DOHH2 (cell line): ENCODE measurements at regions not wholly inside any gene's neighbourhood (a gene's known extent, or its start where the extent isn't known, plus 50 kb on each side); places are given as distances from the start of the nearest gene placed in this dataset.

Experiments used
- H3F3A ChIP-seq: fragments of 200-600 bp; sonication (generic), shearing (Covaris generic); 2 replicates; pipeline ENCODE4 v1.6.0; 2016; ENCODE audit warnings: antibody characterized with exemption, mild to moderate bottlenecking; ENCODE audit not compliant: control insufficient read depth, insufficient read depth
- H3K27ac ChIP-seq: fragments of 200-600 bp; sonication (generic); 2 replicates; pipeline ENCODE4 v1.5.1; 2014; ENCODE audit warnings: low read depth, mild to moderate bottlenecking, low read length, moderate library complexity
- H3K27me3 ChIP-seq: fragments of 200-600 bp; sonication (generic); 2 replicates; pipeline ENCODE4 v1.6.1; 2014; ENCODE audit warnings: mild to moderate bottlenecking, low read length, mixed read lengths; ENCODE audit not compliant: control insufficient read depth
- H3K36me3 ChIP-seq: fragments of 200-600 bp; sonication (generic); 2 replicates; pipeline ENCODE4 v1.6.1; 2014; ENCODE audit warnings: mild to moderate bottlenecking, low read length, moderate library complexity, mixed read lengths; ENCODE audit not compliant: control insufficient read depth
- H3K4me1 ChIP-seq: fragments of 200-600 bp; sonication (generic); 2 replicates; pipeline ENCODE4 v1.6.1; 2014; ENCODE audit warnings: mild to moderate bottlenecking, low read length, mixed read lengths; ENCODE audit not compliant: control insufficient read depth
- H3K4me2 ChIP-seq: fragments of 200-600 bp; sonication (generic); 2 replicates; pipeline ENCODE4 v1.6.0; 2014; ENCODE audit warnings: mild to moderate bottlenecking, low read length, moderate library complexity
- H3K4me3 ChIP-seq: fragments of 200-600 bp; sonication (generic); 2 replicates; pipeline ENCODE4 v1.5.1; 2014; ENCODE audit warnings: mild to moderate bottlenecking, low read length, mixed read lengths
- H3K79me2 ChIP-seq: fragments of 200-600 bp; sonication (generic); 2 replicates; pipeline ENCODE4 v1.6.1; 2014; ENCODE audit warnings: mild to moderate bottlenecking, low read length, mixed read lengths; ENCODE audit not compliant: control insufficient read depth
- H3K9me2 ChIP-seq: fragments of 200-600 bp; sonication (generic); replicated peaks from 2 replicates; pipeline ENCODE4 v1.6.1; 2014; ENCODE audit warnings: mild to moderate bottlenecking, low read length, mixed read lengths; ENCODE audit not compliant: control insufficient read depth
- H3K9me3 ChIP-seq: fragments of 200-600 bp; sonication (generic); 2 replicates; pipeline ENCODE4 v1.6.1; 2014; ENCODE audit warnings: antibody characterized with exemption, low read length, mixed read lengths; ENCODE audit not compliant: control insufficient read depth, insufficient read depth
- H4K20me1 ChIP-seq: fragments of 200-600 bp; sonication (generic); 2 replicates; pipeline ENCODE4 v1.6.0; 2014; ENCODE audit warnings: low read depth, mild to moderate bottlenecking, antibody characterized with exemption, low read length, moderate library complexity; ENCODE audit not compliant: control insufficient read depth, insufficient read depth
- EZH2phosphoT487 ChIP-seq: fragments of 200-600 bp; sonication (generic); IDR thresholded peaks from 2 replicates; pipeline ENCODE4 v1.6.1; 2017; ENCODE audit warnings: borderline replicate concordance, mild to moderate bottlenecking, antibody characterized with exemption, low read length, moderate library complexity, mixed read lengths
- TF ChIP-seq, protein P1 (sequence below): fragments of 200-600 bp; sonication (generic); IDR thresholded peaks from one replicate; pipeline ENCODE4 v1.5.1; 2014; ENCODE audit warnings: antibody characterized with exemption, mild to moderate bottlenecking, low read depth, low read length; ENCODE audit not compliant: poor library complexity, severe bottlenecking

DNA sequence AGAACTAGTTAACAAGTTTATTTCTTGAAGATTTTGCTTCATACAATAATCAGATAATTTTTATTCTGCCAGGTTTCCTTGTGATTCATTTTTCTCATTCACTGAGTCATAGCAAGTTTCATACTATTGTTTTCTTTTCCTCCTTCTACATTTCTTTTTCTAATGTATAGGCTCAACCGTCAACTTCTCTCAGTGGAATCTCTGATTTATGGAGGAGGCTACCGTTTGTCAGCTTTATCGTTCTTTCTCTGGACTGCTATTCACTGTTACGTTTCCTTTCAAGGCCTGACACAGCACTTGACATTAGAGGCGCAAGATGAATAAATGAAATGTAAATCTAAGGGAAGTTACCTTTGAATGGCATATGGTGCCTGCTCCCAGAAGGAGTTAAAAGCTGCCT is 284.3 kb upstream of the NR5A2 start:
- Histone ChIP-seq H3K4me2 (no peak overlapping the region), H3K27me3 (no peaks in the 10 kb centered on the region), H4K20me1 (no peaks in the 10 kb centered on the region), H3K4me1 (peaks cover 7% of the 10 kb centered on the region), H3K9me2 (no peaks in the 10 kb centered on the region), H3K79me2 (no peaks in the 10 kb centered on the region), H3K9me3 (no peaks in the 10 kb centered on the region), H3F3A (no peaks in the 10 kb centered on the region), H3K27ac (no peak overlapping the region), H3K4me3 (no peak overlapping the region), H3K36me3 (no peaks in the 10 kb centered on the region)
- TF ChIP-seq EZH2phosphoT487 = no peak
- TF ChIP-seq, protein P1, sequence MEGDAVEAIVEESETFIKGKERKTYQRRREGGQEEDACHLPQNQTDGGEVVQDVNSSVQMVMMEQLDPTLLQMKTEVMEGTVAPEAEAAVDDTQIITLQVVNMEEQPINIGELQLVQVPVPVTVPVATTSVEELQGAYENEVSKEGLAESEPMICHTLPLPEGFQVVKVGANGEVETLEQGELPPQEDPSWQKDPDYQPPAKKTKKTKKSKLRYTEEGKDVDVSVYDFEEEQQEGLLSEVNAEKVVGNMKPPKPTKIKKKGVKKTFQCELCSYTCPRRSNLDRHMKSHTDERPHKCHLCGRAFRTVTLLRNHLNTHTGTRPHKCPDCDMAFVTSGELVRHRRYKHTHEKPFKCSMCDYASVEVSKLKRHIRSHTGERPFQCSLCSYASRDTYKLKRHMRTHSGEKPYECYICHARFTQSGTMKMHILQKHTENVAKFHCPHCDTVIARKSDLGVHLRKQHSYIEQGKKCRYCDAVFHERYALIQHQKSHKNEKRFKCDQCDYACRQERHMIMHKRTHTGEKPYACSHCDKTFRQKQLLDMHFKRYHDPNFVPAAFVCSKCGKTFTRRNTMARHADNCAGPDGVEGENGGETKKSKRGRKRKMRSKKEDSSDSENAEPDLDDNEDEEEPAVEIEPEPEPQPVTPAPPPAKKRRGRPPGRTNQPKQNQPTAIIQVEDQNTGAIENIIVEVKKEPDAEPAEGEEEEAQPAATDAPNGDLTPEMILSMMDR = no peak

DNA sequence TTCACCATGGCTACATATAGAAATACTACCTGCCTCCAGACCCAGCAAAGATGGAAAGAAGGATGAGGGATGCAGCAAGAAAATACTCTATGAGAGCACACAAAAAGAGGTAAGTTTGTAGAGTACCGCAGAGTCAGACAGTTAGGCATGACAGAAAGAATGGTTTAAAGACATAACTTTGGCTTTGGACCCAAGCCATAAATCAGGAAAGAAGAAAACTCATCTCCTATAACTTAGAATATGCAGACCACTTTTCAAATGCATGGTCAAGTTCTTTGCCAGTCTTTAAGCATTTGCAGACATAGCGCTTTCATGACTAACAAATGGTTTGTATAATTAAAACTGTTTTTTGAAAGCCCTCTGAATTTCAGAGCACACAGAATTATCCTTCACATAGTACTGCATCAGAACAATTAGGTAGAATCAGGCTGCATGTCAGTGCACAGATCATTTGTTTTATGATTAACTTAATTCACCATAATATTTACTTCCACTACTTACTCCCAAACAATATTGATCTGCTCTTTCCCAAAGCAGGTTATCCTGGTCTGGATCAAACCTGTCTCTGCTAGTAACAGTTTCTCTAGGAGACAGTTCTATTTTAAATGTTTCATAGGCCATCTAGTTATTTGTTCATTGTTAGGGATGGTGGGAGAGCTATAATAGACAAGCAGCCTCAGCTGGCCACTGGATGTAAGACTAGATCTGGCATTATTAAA is 280.7 kb upstream of the NR5A2 start:
- Histone ChIP-seq H3F3A (no peaks in the 10 kb centered on the region), H3K4me3 (no peak overlapping the region), H3K27me3 (no peaks in the 10 kb centered on the region), H3K4me1 (peaks cover 2% of the 10 kb centered on the region), H3K9me3 (no peaks in the 10 kb centered on the region), H3K4me2 (no peak overlapping the region), H3K27ac (no peak overlapping the region), H4K20me1 (no peaks in the 10 kb centered on the region), H3K79me2 (no peaks in the 10 kb centered on the region), H3K36me3 (no peaks in the 10 kb centered on the region), H3K9me2 (no peaks in the 10 kb centered on the region)
- no peak for TF ChIP-seq EZH2phosphoT487
- TF ChIP-seq, protein P1 = no peak

DNA sequence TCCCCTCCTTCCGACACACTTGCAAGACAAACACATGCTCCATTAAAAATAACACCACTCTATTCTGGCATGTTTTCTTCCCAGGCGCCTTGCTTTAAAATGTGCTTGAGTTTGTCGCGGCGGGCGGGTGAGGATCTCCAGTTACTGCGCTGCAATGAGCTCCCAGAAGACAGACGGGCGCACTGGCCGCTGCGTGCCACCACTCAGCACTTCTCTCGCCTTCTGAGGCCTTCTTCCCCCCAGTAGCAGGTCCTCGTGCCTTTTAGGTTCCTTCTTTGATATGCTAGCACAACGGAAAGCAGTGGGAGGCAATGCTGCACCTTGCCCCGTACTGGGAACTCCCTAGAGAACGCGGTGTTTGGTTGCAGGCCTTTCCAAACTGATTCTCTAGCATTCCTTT is 279.5 kb upstream of the NR5A2 start:
- H3K27ac ChIP-seq = no peak overlapping the region
- no peaks in the 10 kb centered on the region for H3K36me3 ChIP-seq
- no peaks in the 10 kb centered on the region for H3K4me1 ChIP-seq
- H3F3A ChIP-seq = no peaks in the 10 kb centered on the region
- H3K79me2 ChIP-seq = no peaks in the 10 kb centered on the region
- no peak overlapping the region for H3K4me3 ChIP-seq
- H3K9me2 ChIP-seq = no peaks in the 10 kb centered on the region
- no peaks in the 10 kb centered on the region for H4K20me1 ChIP-seq
- TF ChIP-seq EZH2phosphoT487 = no peak
- TF ChIP-seq, protein P1 = no peak
- H3K27me3 ChIP-seq = no peaks in the 10 kb centered on the region
- no peak overlapping the region for H3K4me2 ChIP-seq
- H3K9me3 ChIP-seq = no peaks in the 10 kb centered on the region
